ENCODE measurements at regions not wholly inside any gene's neighbourhood (a gene's known extent, or its start where the extent isn't known, plus 50 kb on each side); places are given as distances from the start of the nearest gene placed in this dataset.
"Not testable (repeated sequence)": the region's sequence is repeated elsewhere in the genome, so short reads cannot be mapped to it uniquely, and the experiment has no call there.

GRCh38 chr16:29154676-29155121 is 169.8 kb downstream of the LAT start:
- WGBS (ENCODE audit: insufficient coverage, low coverage, missing lambda C conversion rate) = 60% methylated on average over 15 of the region's 20 CpGs
- Histone ChIP-seq H3K9me1 (ENCODE audit: control insufficient read depth, insufficient read depth, low read length) (no peaks in the 10 kb centered on the region), H3K4me2 (ENCODE audit: insufficient read depth, low read length) (no peak overlapping the region), H3K4me1 (replicated peaks in 1 of 2; ENCODE audit: control insufficient read depth in 2 of 2, insufficient read depth in 2 of 2, low read length in 2 of 2) (peaks cover 8 to 38% of the 10 kb centered on the region in 2 experiments; a peak in 4 of 5 replicates), H3K36me3 (ENCODE audit: control insufficient read depth, insufficient read depth, low read length) (no peaks in the 10 kb centered on the region), H2AFZ (ENCODE audit: low read depth, low read length) (no peak overlapping the region), H3K27ac (ENCODE audit: extremely low read depth, low read depth, low read length) (no peak overlapping the region), H3K9me3 (replicated peaks; ENCODE audit: control insufficient read depth, insufficient read depth, low read depth, low read length) (no peaks in the 10 kb centered on the region), H3K27me3 (ENCODE audit: control insufficient read depth in 2 of 2, insufficient read depth in 2 of 2, low read length in 2 of 2) (peaks cover 0 to 18% of the 10 kb centered on the region in 2 experiments; a peak in 2 of 5 replicates), H4K20me1 (replicated peaks; ENCODE audit: control insufficient read depth, insufficient read depth, low read length) (no peaks in the 10 kb centered on the region), H3K9ac (ENCODE audit: insufficient read depth in 1 of 2, low read depth in 2 of 2, low read length in 2 of 2) (no peak overlapping the region), H3K79me2 (ENCODE audit: control insufficient read depth, insufficient read depth, low read length) (no peaks in the 10 kb centered on the region), H3K4me3 (no peak overlapping the region)
- POLR2A ChIA-PET = no interaction called here
- TF ChIP-seq ZNF707 (CRISPR knock-in tag; conservative IDR thresholded peaks at IDR 0.05) (no peak), ZNF146 (CRISPR knock-in tag; IDR thresholded peaks at IDR 0.05; ENCODE audit: unreplicated experiment) (peak; percentile 13), ZNF507 (tag; conservative IDR thresholded peaks at IDR 0.05) (no peak), ZBTB7A (IDR thresholded peaks at IDR 0.05; ENCODE audit: borderline replicate concordance, control insufficient read depth, low read depth, low read length) (no peak)
- intact Hi-C loops (cut with micrococcal nuclease) = loop anchor here (5.0 kb wide), 1 partner anchor 37 kb away; no protein-coding TSS in a partner anchor
- in situ Hi-C loops (cut with MboI) = no loop called here
- ATAC-seq (no peak), FAIRE-seq (no peak), DNase-seq (ENCODE audit: extremely low read depth in 1 of 4, low spot score in 3 of 4) (no peak)
- BruUV-seq (replicated peaks) = no TSS peak
- CTCF ChIA-PET (ENCODE audit: low intra/inter-chr PET ratio) = no interaction called here

GRCh38 chr16:29154088-29154487 is 169.2 kb downstream of the LAT start:
- Histone ChIP-seq H4K20me1 (replicated peaks; ENCODE audit: control insufficient read depth, insufficient read depth, low read length) (no peaks in the 10 kb centered on the region), H2AFZ (ENCODE audit: low read depth, low read length) (no peak overlapping the region), H3K4me1 (replicated peaks in 1 of 2; ENCODE audit: control insufficient read depth in 2 of 2, insufficient read depth in 2 of 2, low read length in 2 of 2) (peaks cover 8 to 38% of the 10 kb centered on the region in 2 experiments; a peak in 4 of 5 replicates), H3K36me3 (ENCODE audit: control insufficient read depth, insufficient read depth, low read length) (no peaks in the 10 kb centered on the region), H3K4me3 (no peak overlapping the region), H3K4me2 (ENCODE audit: insufficient read depth, low read length) (no peak overlapping the region), H3K79me2 (ENCODE audit: control insufficient read depth, insufficient read depth, low read length) (no peaks in the 10 kb centered on the region), H3K9me3 (replicated peaks; ENCODE audit: control insufficient read depth, insufficient read depth, low read depth, low read length) (no peaks in the 10 kb centered on the region), H3K9ac (ENCODE audit: insufficient read depth in 1 of 2, low read depth in 2 of 2, low read length in 2 of 2) (no peak overlapping the region), H3K27ac (ENCODE audit: extremely low read depth, low read depth, low read length) (no peak overlapping the region), H3K27me3 (ENCODE audit: control insufficient read depth in 2 of 2, insufficient read depth in 2 of 2, low read length in 2 of 2) (peaks cover 0 to 18% of the 10 kb centered on the region in 2 experiments; a peak in 2 of 5 replicates), H3K9me1 (ENCODE audit: control insufficient read depth, insufficient read depth, low read length) (no peaks in the 10 kb centered on the region)
- no TSS peak for BruUV-seq (replicated peaks)
- intact Hi-C loops (cut with micrococcal nuclease) = loop anchor here (5.0 kb wide), 1 partner anchor 37 kb away; no protein-coding TSS in a partner anchor
- in situ Hi-C loops (cut with MboI) = no loop called here
- no peak for FAIRE-seq
- ChIA-PET POLR2A (no interaction called here), CTCF (ENCODE audit: low intra/inter-chr PET ratio) (no interaction called here)
- no peak for TF ChIP-seq ZNF124 (CRISPR knock-in tag; IDR thresholded peaks at IDR 0.05)
- TF ChIP-seq ZNF24 (IDR thresholded peaks at IDR 0.05) = no peak
- TF ChIP-seq, protein P1, sequence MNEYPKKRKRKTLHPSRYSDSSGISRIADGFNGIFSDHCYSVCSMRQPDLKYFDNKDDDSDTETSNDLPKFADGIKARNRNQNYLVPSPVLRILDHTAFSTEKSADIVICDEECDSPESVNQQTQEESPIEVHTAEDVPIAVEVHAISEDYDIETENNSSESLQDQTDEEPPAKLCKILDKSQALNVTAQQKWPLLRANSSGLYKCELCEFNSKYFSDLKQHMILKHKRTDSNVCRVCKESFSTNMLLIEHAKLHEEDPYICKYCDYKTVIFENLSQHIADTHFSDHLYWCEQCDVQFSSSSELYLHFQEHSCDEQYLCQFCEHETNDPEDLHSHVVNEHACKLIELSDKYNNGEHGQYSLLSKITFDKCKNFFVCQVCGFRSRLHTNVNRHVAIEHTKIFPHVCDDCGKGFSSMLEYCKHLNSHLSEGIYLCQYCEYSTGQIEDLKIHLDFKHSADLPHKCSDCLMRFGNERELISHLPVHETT (CRISPR knock-in tag; conservative IDR thresholded peaks at IDR 0.05 in 1 of 2, IDR thresholded peaks at IDR 0.05 in 1 of 2) = no peak
- TF ChIP-seq STAG1 (CRISPR knock-in tag; IDR thresholded peaks at IDR 0.05; ENCODE audit: borderline replicate concordance) = no peak
- no peak for ATAC-seq
- peak in 2 of 4 experiments; percentile 13 to 17 for DNase-seq (ENCODE audit: extremely low read depth in 1 of 4, low spot score in 3 of 4)
- 64% methylated on average over 16 of the region's 18 CpGs for WGBS (ENCODE audit: insufficient coverage, low coverage, missing lambda C conversion rate)

GRCh38 chr16:29153307-29153706 is 168.5 kb downstream of the LAT start:
- H3K4me3 ChIP-seq; ATAC-seq; H3K9ac ChIP-seq (ENCODE audit: insufficient read depth in 1 of 2, low read depth in 2 of 2, low read length in 2 of 2); H3K9me3 ChIP-seq (replicated peaks; ENCODE audit: control insufficient read depth, insufficient read depth, low read depth, low read length); DNase-seq (ENCODE audit: extremely low read depth in 1 of 4, low spot score in 3 of 4); in situ Hi-C loops (cut with MboI); CTCF ChIA-PET (ENCODE audit: low intra/inter-chr PET ratio); H3K27ac ChIP-seq (ENCODE audit: extremely low read depth, low read depth, low read length); H3K4me2 ChIP-seq (ENCODE audit: insufficient read depth, low read length); H2AFZ ChIP-seq (ENCODE audit: low read depth, low read length); POLR2A ChIA-PET; H3K36me3 ChIP-seq (ENCODE audit: control insufficient read depth, insufficient read depth, low read length); H3K9me1 ChIP-seq (ENCODE audit: control insufficient read depth, insufficient read depth, low read length); H3K79me2 ChIP-seq (ENCODE audit: control insufficient read depth, insufficient read depth, low read length); H4K20me1 ChIP-seq (replicated peaks; ENCODE audit: control insufficient read depth, insufficient read depth, low read length); BruUV-seq (replicated peaks); FAIRE-seq: not testable (repeated sequence)
- 55% methylated on average over 11 of the region's 15 CpGs for WGBS (ENCODE audit: insufficient coverage, low coverage, missing lambda C conversion rate)
- Histone ChIP-seq H3K27me3 (ENCODE audit: control insufficient read depth in 2 of 2, insufficient read depth in 2 of 2, low read length in 2 of 2) (peaks cover 0 to 13% of the 10 kb centered on the region in 2 experiments; a peak in 2 of 5 replicates), H3K4me1 (replicated peaks in 1 of 2; ENCODE audit: control insufficient read depth in 2 of 2, insufficient read depth in 2 of 2, low read length in 2 of 2) (peaks cover 8 to 37% of the 10 kb centered on the region in 2 experiments; a peak in 4 of 5 replicates)
- intact Hi-C loops (cut with micrococcal nuclease) = loop anchor here (5.0 kb wide), 1 partner anchor 36 kb away; no protein-coding TSS in a partner anchor

All from K562 (cell line).